ENCODE measurements at regions not wholly inside any gene's neighbourhood (a gene's known extent, or its start where the extent isn't known, plus 50 kb on each side); places are given as distances from the start of the nearest gene placed in this dataset.

GRCh38 chr9:7974335-7974960, 174.9 kb upstream of the DMAC1 start:
- TF ChIP-seq EP300 (IDR thresholded peaks at IDR 0.05): no peak
- no peak for TF ChIP-seq POLR2AphosphoS5 (IDR thresholded peaks at IDR 0.05)
- TF ChIP-seq, protein P1, sequence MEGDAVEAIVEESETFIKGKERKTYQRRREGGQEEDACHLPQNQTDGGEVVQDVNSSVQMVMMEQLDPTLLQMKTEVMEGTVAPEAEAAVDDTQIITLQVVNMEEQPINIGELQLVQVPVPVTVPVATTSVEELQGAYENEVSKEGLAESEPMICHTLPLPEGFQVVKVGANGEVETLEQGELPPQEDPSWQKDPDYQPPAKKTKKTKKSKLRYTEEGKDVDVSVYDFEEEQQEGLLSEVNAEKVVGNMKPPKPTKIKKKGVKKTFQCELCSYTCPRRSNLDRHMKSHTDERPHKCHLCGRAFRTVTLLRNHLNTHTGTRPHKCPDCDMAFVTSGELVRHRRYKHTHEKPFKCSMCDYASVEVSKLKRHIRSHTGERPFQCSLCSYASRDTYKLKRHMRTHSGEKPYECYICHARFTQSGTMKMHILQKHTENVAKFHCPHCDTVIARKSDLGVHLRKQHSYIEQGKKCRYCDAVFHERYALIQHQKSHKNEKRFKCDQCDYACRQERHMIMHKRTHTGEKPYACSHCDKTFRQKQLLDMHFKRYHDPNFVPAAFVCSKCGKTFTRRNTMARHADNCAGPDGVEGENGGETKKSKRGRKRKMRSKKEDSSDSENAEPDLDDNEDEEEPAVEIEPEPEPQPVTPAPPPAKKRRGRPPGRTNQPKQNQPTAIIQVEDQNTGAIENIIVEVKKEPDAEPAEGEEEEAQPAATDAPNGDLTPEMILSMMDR (IDR thresholded peaks at IDR 0.05): no peak
- TF ChIP-seq POLR2A (IDR thresholded peaks at IDR 0.05): no peak
- no peak for DNase-seq
- Histone ChIP-seq H3K4me1 (no peaks in the 10 kb centered on the region), H3K27ac (no peak overlapping the region), H3K4me3 (no peak overlapping the region), H3K36me3 (no peaks in the 10 kb centered on the region), H3K27me3 (no peaks in the 10 kb centered on the region), H3K9me3 (no peaks in the 10 kb centered on the region)
- intact Hi-C loops (cut with DNase I): loop anchor here (10.0 kb wide), 1 partner anchor 50 kb away; no protein-coding TSS in a partner anchor
- WGBS, 2 donors: 35 to 47% methylated on average over 5 of the region's 5 CpGs

GRCh38 chr9:7973123-7973522, 173.5 kb upstream of the DMAC1 start:
- Histone ChIP-seq H3K27me3 (no peaks in the 10 kb centered on the region), H3K36me3 (no peaks in the 10 kb centered on the region), H3K9me3 (no peaks in the 10 kb centered on the region), H3K4me3 (no peak overlapping the region), H3K4me1 (no peaks in the 10 kb centered on the region), H3K27ac (no peak overlapping the region)
- 14 to 64% methylated on average over 5 of the region's 5 CpGs for WGBS, 2 donors
- no peak for DNase-seq
- intact Hi-C loops (cut with DNase I): loop anchor here (10.0 kb wide), 1 partner anchor 52 kb away; no protein-coding TSS in a partner anchor
- TF ChIP-seq POLR2AphosphoS5 (IDR thresholded peaks at IDR 0.05): no peak
- no peak for TF ChIP-seq EP300 (IDR thresholded peaks at IDR 0.05)
- TF ChIP-seq, protein P1 (IDR thresholded peaks at IDR 0.05): no peak
- TF ChIP-seq POLR2A (IDR thresholded peaks at IDR 0.05): no peak

DNA sequence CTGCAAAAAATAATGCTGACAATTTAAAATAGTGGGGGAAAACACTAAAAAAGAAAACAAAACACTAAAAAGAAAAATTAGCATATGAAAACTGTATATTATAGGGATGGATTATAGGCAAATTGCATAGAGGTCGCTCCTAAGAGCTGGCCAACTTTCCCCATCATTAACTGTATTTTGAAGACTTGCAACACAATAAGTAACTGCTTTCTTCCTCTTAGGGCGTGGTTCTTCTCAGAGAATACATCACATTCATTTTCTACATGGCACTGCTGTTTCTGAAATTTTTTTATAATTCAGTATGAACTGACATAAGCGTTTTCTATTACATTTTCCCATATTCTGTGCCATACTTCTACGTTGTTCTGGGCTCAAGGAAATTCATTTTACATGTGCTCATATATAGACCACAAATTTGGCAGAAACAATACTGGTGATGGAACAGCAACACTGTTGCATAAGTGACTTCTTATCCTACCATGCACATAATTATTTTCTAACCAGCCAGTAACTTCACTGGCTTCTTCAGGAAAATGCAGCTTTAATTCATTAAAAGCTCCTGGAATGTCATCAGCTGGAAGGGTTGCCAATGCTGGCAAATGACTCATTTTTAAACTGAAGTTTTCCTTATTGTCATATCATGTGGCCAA, 171.2 kb upstream of the DMAC1 start:
- H3K4me3 ChIP-seq: no peak overlapping the region
- H3K36me3 ChIP-seq: no peaks in the 10 kb centered on the region
- intact Hi-C loops (cut with DNase I): loop anchor here (10.0 kb wide), 1 partner anchor 54 kb away; no protein-coding TSS in a partner anchor
- no peaks in the 10 kb centered on the region for H3K9me3 ChIP-seq
- H3K4me1 ChIP-seq: no peaks in the 10 kb centered on the region
- no peak for DNase-seq
- WGBS, 2 donors: 68 to 78% methylated on average over 4 of the region's 4 CpGs
- no peaks in the 10 kb centered on the region for H3K27me3 ChIP-seq
- TF ChIP-seq, protein P1 (IDR thresholded peaks at IDR 0.05): no peak
- TF ChIP-seq POLR2A (IDR thresholded peaks at IDR 0.05) (no peak), POLR2AphosphoS5 (IDR thresholded peaks at IDR 0.05) (no peak), EP300 (IDR thresholded peaks at IDR 0.05) (no peak)
- no peak overlapping the region for H3K27ac ChIP-seq

DNA sequence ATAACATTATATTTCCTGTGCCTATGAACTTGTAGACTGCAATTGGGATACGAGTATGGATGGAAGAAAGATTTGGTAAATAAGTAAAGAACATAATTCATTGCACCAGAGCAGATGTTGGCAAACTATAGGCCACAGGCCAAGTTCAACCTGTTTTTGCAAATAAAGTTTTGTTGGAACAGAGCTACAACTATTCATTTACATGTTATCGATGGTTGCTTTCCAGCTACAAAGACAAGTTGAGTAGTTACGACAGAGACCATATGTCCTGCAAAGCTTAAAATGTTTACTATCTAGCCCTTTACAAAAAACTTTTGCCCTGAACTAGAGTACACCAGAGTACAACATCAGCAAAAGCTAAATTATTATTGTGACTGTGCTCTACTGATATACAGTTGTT, 169.1 kb upstream of the DMAC1 start:
- no peak for DNase-seq
- H3K9me3 ChIP-seq: no peaks in the 10 kb centered on the region
- H3K4me3 ChIP-seq: no peak overlapping the region
- H3K27ac ChIP-seq: no peak overlapping the region
- H3K27me3 ChIP-seq: no peaks in the 10 kb centered on the region
- no peaks in the 10 kb centered on the region for H3K36me3 ChIP-seq
- intact Hi-C loops (cut with DNase I): no loop called here
- H3K4me1 ChIP-seq: no peaks in the 10 kb centered on the region
- WGBS, 2 donors: 50 to 72% methylated on average over 3 of the region's 3 CpGs
- TF ChIP-seq EP300 (IDR thresholded peaks at IDR 0.05): no peak

- no peak overlapping the region for H3K4me3 ChIP-seq
- DNase-seq: no peak
- no peaks in the 10 kb centered on the region for H3K9me3 ChIP-seq
- 21 to 71% methylated on average over 2 of the region's 2 CpGs for WGBS, 2 donors
- H3K27ac ChIP-seq: no peak overlapping the region
- TF ChIP-seq POLR2A (IDR thresholded peaks at IDR 0.05): no peak
- no peak for TF ChIP-seq POLR2AphosphoS5 (IDR thresholded peaks at IDR 0.05)
- intact Hi-C loops (cut with DNase I): no loop called here
- H3K36me3 ChIP-seq: no peaks in the 10 kb centered on the region
- H3K4me1 ChIP-seq: no peaks in the 10 kb centered on the region
- H3K27me3 ChIP-seq: no peaks in the 10 kb centered on the region
Measured at GRCh38 chr9:7967851-7968250, 168.3 kb upstream of the DMAC1 start.
